H9 (cell line): ENCODE measurements at regions not wholly inside any gene's neighbourhood (a gene's known extent, or its start where the extent isn't known, plus 50 kb on each side); places are given as distances from the start of the nearest gene placed in this dataset.

Experiments used
- DNase-seq: peaks from one replicate; pipeline ENCODE4 v3.0.0-alpha.2; 2017
- H2AFZ ChIP-seq: one replicate; pipeline ENCODE4 v1.6.1; 2013; ENCODE audit warnings: mild to moderate bottlenecking, low read length, control low read depth, moderate library complexity
- H2AK5ac ChIP-seq: 2 replicates; pipeline ENCODE4 v1.6.1; 2013; ENCODE audit warnings: low read length, control low read depth, mixed read lengths; ENCODE audit not compliant: insufficient read length
- H2BK120ac ChIP-seq: one replicate; pipeline ENCODE4 v1.6.1; 2013; ENCODE audit warnings: low read depth, mild to moderate bottlenecking, low read length, control low read depth, inconsistent platforms; ENCODE audit not compliant: poor library complexity, severe bottlenecking
- H2BK12ac ChIP-seq: 2 replicates; pipeline ENCODE4 v1.6.1; 2013; ENCODE audit warnings: low read length, control low read depth, mixed read lengths, low read depth; ENCODE audit not compliant: insufficient read length
- H2BK15ac ChIP-seq: 2 replicates; pipeline ENCODE4 v1.6.1; 2013; ENCODE audit warnings: low read depth, low read length, control low read depth
- H2BK20ac ChIP-seq: one replicate; pipeline ENCODE4 v1.6.1; 2013; ENCODE audit warnings: low read depth, mild to moderate bottlenecking, low read length, control low read depth, inconsistent platforms; ENCODE audit not compliant: poor library complexity, severe bottlenecking
- H2BK5ac ChIP-seq: 2 replicates; pipeline ENCODE4 v1.6.1; 2013; ENCODE audit warnings: low read length, control low read depth, mixed read lengths; ENCODE audit not compliant: insufficient read length
- H3K14ac ChIP-seq: 2 replicates; pipeline ENCODE4 v1.6.1; 2013; ENCODE audit warnings: low read length, control low read depth; ENCODE audit not compliant: insufficient read depth
- H3K18ac ChIP-seq: 2 replicates; pipeline ENCODE4 v1.6.1; 2013; ENCODE audit warnings: low read depth, mild to moderate bottlenecking, mixed read lengths, low read length, control low read depth; ENCODE audit not compliant: insufficient read length
- H3K23ac ChIP-seq: 2 replicates; pipeline ENCODE4 v1.6.1; 2013; ENCODE audit warnings: low read length, control low read depth, mixed read lengths, low read depth; ENCODE audit not compliant: insufficient read length
- H3K23me2 ChIP-seq: 2 replicates; pipeline ENCODE4 v1.6.1; 2013; ENCODE audit warnings: low read depth, mild to moderate bottlenecking, mixed read lengths, low read length, control low read depth; ENCODE audit not compliant: insufficient read length, poor library complexity, severe bottlenecking
- H3K27ac ChIP-seq: 2 replicates; pipeline ENCODE4 v1.5.1; 2013; ENCODE audit warnings: low read length, control low read depth, mixed read lengths, low read depth; ENCODE audit not compliant: insufficient read length
- H3K27me3 ChIP-seq: 2 replicates; pipeline ENCODE4 v1.6.1; 2013; ENCODE audit warnings: low read length, control low read depth, inconsistent platforms; ENCODE audit not compliant: insufficient read depth
- H3K4ac ChIP-seq: 2 replicates; pipeline ENCODE4 v1.6.1; 2013; ENCODE audit warnings: low read depth, mild to moderate bottlenecking, control low read depth, inconsistent platforms, low read length, moderate library complexity
- H3K4me1 ChIP-seq: 2 replicates; pipeline ENCODE4 v1.6.1; 2013; ENCODE audit warnings: low read length, control low read depth, inconsistent platforms; ENCODE audit not compliant: insufficient read depth
- H3K4me2 ChIP-seq: 2 replicates; pipeline ENCODE4 v1.6.1; 2013; ENCODE audit warnings: low read length, control low read depth, mixed read lengths; ENCODE audit not compliant: insufficient read length, insufficient read depth
- H3K56ac ChIP-seq: 2 replicates; pipeline ENCODE4 v1.6.1; 2013; ENCODE audit warnings: low read depth, mild to moderate bottlenecking, mixed read lengths, low read length, control low read depth; ENCODE audit not compliant: insufficient read length
- H3K79me1 ChIP-seq: 2 replicates; pipeline ENCODE4 v1.6.1; 2013; ENCODE audit warnings: low read depth, mild to moderate bottlenecking, moderate library complexity, low read length, control low read depth, inconsistent platforms; ENCODE audit not compliant: insufficient read depth, poor library complexity, severe bottlenecking
- H3K79me2 ChIP-seq: 2 replicates; pipeline ENCODE4 v1.6.1; 2013; ENCODE audit warnings: low read length, control low read depth, inconsistent platforms; ENCODE audit not compliant: insufficient read depth
- H3K9ac ChIP-seq: 2 replicates; pipeline ENCODE4 v1.6.1; 2013; ENCODE audit warnings: low read length, control low read depth, mixed read lengths; ENCODE audit not compliant: insufficient read length; ENCODE audit errors: extremely low read depth
- H3K9me3 ChIP-seq: one replicate; pipeline ENCODE4 v1.6.1; 2013; ENCODE audit warnings: low read depth, low read length, inconsistent platforms; ENCODE audit not compliant: control insufficient read depth
- H3T11ph ChIP-seq: one replicate; pipeline ENCODE4 v1.6.1; 2013; ENCODE audit warnings: mild to moderate bottlenecking, low read length, control low read depth, inconsistent platforms
- H4K20me1 ChIP-seq: one replicate; pipeline ENCODE4 v1.6.1; 2013; ENCODE audit not compliant: control insufficient read depth, insufficient read length, insufficient read depth
- H4K5ac ChIP-seq: 2 replicates; pipeline ENCODE4 v1.6.1; 2013; ENCODE audit warnings: low read depth, mild to moderate bottlenecking, mixed read lengths, low read length, control low read depth; ENCODE audit not compliant: insufficient read length
- H4K8ac ChIP-seq: replicated peaks from 2 replicates; pipeline ENCODE4 v1.6.1; 2013; ENCODE audit warnings: low read length, control low read depth, mixed read lengths, low read depth; ENCODE audit not compliant: insufficient read length
- H4K91ac ChIP-seq: 2 replicates; pipeline ENCODE4 v1.6.1; 2013; ENCODE audit warnings: low read depth, mild to moderate bottlenecking, moderate library complexity, mixed read lengths, low read length, control low read depth; ENCODE audit not compliant: insufficient read length
- H3K27ac Mint-ChIP-seq, 3 experiments: 2 replicates in 2 of 3; 3 replicates in 1 of 3; pipeline ENCODE4 v1.8.0; 2020 to 2021; ENCODE audit warnings: mixed read lengths in 3 of 3, mild to moderate bottlenecking in 1 of 3, moderate library complexity in 1 of 3
- H3K27me3 Mint-ChIP-seq: 2 replicates; pipeline ENCODE4 v1.8.0; 2021; ENCODE audit warnings: low read depth, mild to moderate bottlenecking, moderate library complexity, mixed read lengths
- H3K36me3 Mint-ChIP-seq, 3 experiments: 2 replicates in 2 of 3; 3 replicates in 1 of 3; pipeline ENCODE4 v1.8.0; 2020 to 2021; ENCODE audit warnings: low read depth in 3 of 3, mixed read lengths in 3 of 3; ENCODE audit not compliant: insufficient read depth in 1 of 3
- H3K4me1 Mint-ChIP-seq, 2 experiments: 2 replicates each; pipeline ENCODE4 v1.8.0; 2020; ENCODE audit warnings: mixed read lengths in 2 of 2
- H3K4me3 Mint-ChIP-seq, 2 experiments: 2 replicates in 1 of 2; 3 replicates in 1 of 2; pipeline ENCODE4 v1.8.0; 2020 to 2021; ENCODE audit warnings: mild to moderate bottlenecking in 2 of 2, mixed read lengths in 2 of 2, moderate library complexity in 1 of 2
- H3K9me3 Mint-ChIP-seq, 2 experiments: 2 replicates in 1 of 2; 3 replicates in 1 of 2; pipeline ENCODE4 v1.8.0; 2020; ENCODE audit warnings: mild to moderate bottlenecking in 2 of 2, mixed read lengths in 2 of 2, moderate library complexity in 1 of 2
- CTCF ChIP-seq: fragments of 200-600 bp; sonication (generic); conservative IDR thresholded peaks from 3 replicates; pipeline ENCODE4 v1.8.0; 2021; ENCODE audit warnings: antibody characterized with exemption, mild to moderate bottlenecking
- WGBS: extraction: QIAGEN DNeasy Blood & Tissue Kit; methylation state at CpG from one replicate; pipeline ENCODE4 v1.1.7; 2013; ENCODE audit warnings: missing lambda C conversion rate, low lambda C conversion rate, mixed read lengths; ENCODE audit not compliant: insufficient read length; ENCODE audit errors: extremely low coverage; 5-methylcytosine and 5-hydroxymethylcytosine counted together

- Histone ChIP-seq H4K5ac (no peak overlapping the region), H3K56ac (no peak overlapping the region), H3K4me1 (no peaks in the 10 kb centered on the region; the same call in 1 of the 2 replicates), H3K79me1 (no peaks in the 10 kb centered on the region), H4K8ac (no peak overlapping the region), H3K9ac (no peak overlapping the region), H2AFZ (no peak overlapping the region), H3K23ac (no peak overlapping the region), H3K9me3 (no peaks in the 10 kb centered on the region), H3K79me2 (no peaks in the 10 kb centered on the region), H3K27ac (no peak overlapping the region), H2BK120ac (no peak overlapping the region), H2BK12ac (no peak overlapping the region), H4K91ac (no peak overlapping the region), H2BK20ac (no peak overlapping the region), H3K14ac (no peak overlapping the region), H3K27me3 (no peaks in the 10 kb centered on the region), H3K4ac (no peak overlapping the region), H3K4me2 (no peak overlapping the region), H3T11ph (no peak overlapping the region), H2BK15ac (no peak overlapping the region), H4K20me1 (peaks cover 2% of the 10 kb centered on the region), H3K18ac (no peak overlapping the region), H2AK5ac (no peak overlapping the region), H2BK5ac (no peak overlapping the region), H3K23me2 (no peaks in the 10 kb centered on the region)
- WGBS: no CpG with 5 or more reads among the region's 3 CpGs
- H3K27ac Mint-ChIP-seq: no peak overlapping the region
- H3K4me1 Mint-ChIP-seq: peaks cover 18% of the 10 kb centered on the region in 2 experiments
- no peak overlapping the region for H3K4me3 Mint-ChIP-seq
- TF ChIP-seq CTCF: no peak
- H3K36me3 Mint-ChIP-seq: no peaks in the 10 kb centered on the region
- no peaks in the 10 kb centered on the region for H3K27me3 Mint-ChIP-seq
- H3K9me3 Mint-ChIP-seq: no peaks in the 10 kb centered on the region
- DNase-seq: no peak
These were observed 495.8 kb downstream of the NTRK3 start for GRCh38 chr15:87760547-87761314.
